ENCODE measurements at regions not wholly inside any gene's neighbourhood (a gene's known extent, or its start where the extent isn't known, plus 50 kb on each side); places are given as distances from the start of the nearest gene placed in this dataset.

GRCh38 chr12:65535946-65536345, 257.5 kb downstream of the MSRB3 start:
- TF ChIP-seq CTCF (conservative IDR thresholded peaks at IDR 0.05; ENCODE audit: low read length) (no peak), EZH2phosphoT487 (IDR thresholded peaks at IDR 0.05; ENCODE audit: borderline replicate concordance, low read depth, low read length) (no peak)

Data from OCI-LY7 (cell line).